ENCODE measurements at regions not wholly inside any gene's neighbourhood (a gene's known extent, or its start where the extent isn't known, plus 50 kb on each side); places are given as distances from the start of the nearest gene placed in this dataset.

- DNase-seq (ENCODE audit: low spot score in 2 of 2) (no peak), ATAC-seq (no peak)
- Mint-ChIP-seq H3K9me3 (no peaks in the 10 kb centered on the region), H3K36me3 (no peaks in the 10 kb centered on the region), H3K27ac (no peak overlapping the region)
Measured at GRCh38 chr5:104223885-104224773, 661.5 kb upstream of the NUDT12 start.

- peaks cover 5 to 7% of the 10 kb centered on the region in 2 donors for H3K9me3 Mint-ChIP-seq
- DNase-seq (ENCODE audit: low spot score in 2 of 2) = no peak
Measured at GRCh38 chr5:104218200-104218599, 655.6 kb upstream of the NUDT12 start.

GRCh38 chr5:104213216-104213615 lies 650.6 kb upstream of the NUDT12 start:
- no peaks in the 10 kb centered on the region for H3K36me3 Mint-ChIP-seq
- peaks cover 9 to 14% of the 10 kb centered on the region in 2 donors for H3K9me3 Mint-ChIP-seq
- no peak overlapping the region for H3K27ac Mint-ChIP-seq

More at GRCh38 chr5:104218200-104218599, 655.6 kb upstream of the NUDT12 start:
- no peak for ATAC-seq
- Mint-ChIP-seq H3K27ac (no peak overlapping the region), H3K36me3 (no peaks in the 10 kb centered on the region)

DNA sequence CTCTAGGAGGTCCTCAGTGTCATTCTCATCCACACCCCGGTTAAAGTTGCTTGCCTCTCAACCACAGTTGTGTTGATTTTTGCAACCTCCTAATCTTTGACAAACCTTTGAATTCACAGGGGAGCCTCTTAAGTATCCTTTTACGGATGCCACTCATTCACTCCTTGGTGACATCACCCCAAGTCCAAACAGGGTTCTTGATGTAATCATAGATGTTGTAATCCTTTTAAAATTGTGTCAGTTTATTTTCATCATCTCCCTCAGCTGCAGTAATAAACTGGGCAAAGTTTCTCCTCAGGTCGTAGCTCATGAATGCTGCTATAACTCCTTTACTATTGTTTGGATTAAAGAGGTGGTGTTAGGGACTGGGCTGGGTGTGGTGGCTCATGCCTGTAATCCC lies 637.2 kb upstream of the NUDT12 start:
- DNase-seq (ENCODE audit: low spot score in 2 of 2) (no peak), ATAC-seq (no peak)
- Mint-ChIP-seq H3K27ac (no peak overlapping the region), H3K9me3 (peaks cover 0 to 10% of the 10 kb centered on the region in 2 donors), H3K36me3 (no peaks in the 10 kb centered on the region)

More at GRCh38 chr5:104213216-104213615, 650.6 kb upstream of the NUDT12 start:
- ATAC-seq (no peak), DNase-seq (ENCODE audit: low spot score in 2 of 2) (no peak)

DNA sequence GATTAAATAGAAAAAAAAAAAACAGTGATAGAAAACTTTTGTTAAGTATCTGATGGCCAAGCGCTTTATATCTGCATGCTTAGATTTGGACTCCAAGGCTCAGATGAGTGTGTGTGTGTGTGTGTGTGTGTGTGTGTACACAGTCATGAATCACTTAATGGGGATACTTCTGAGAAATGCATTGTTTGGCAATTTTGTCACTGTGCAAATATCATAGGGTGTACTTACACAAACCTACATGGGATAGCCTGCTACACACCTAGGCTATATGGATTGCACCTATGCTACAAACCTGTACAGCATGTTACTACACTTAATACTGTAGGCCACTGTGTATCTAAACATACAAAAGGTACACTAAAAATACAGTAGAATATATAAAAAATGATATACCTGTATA lies 635.6 kb upstream of the NUDT12 start:
- Mint-ChIP-seq H3K27ac (no peak overlapping the region), H3K36me3 (no peaks in the 10 kb centered on the region), H3K9me3 (peaks cover 0 to 10% of the 10 kb centered on the region in 2 donors)
- DNase-seq (ENCODE audit: low spot score in 2 of 2) = no peak
- no peak for ATAC-seq

- Mint-ChIP-seq H3K9me3 (peaks cover 8 to 17% of the 10 kb centered on the region in 2 donors), H3K27ac (no peak overlapping the region), H3K36me3 (peaks cover 0 to 6% of the 10 kb centered on the region in 2 donors)
- ATAC-seq (no peak), DNase-seq (ENCODE audit: low spot score in 2 of 2) (no peak)
Measured at GRCh38 chr5:104189909-104190308, 627.3 kb upstream of the NUDT12 start.

DNA sequence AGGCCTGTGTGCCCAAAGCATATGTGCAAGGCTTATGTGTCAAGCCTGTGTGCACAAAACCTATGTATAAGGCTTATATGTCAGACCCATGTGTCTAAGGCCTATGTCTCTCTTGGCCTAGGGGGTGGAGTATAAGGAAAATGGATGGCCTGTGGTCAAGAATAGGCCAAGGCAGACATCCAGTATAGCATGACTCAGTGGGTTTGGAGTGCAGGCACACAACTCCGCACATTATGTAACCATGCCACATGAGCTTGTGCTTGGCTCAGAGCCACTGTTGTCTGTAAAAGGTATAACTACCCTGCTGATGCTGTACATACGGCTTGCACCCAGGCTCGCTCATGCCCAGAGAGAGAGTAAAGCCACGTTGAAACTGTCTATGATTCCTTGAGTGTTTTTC lies 626.4 kb upstream of the NUDT12 start:
- Mint-ChIP-seq H3K9me3 (peaks cover 8 to 17% of the 10 kb centered on the region in 2 donors), H3K36me3 (peaks cover 0 to 6% of the 10 kb centered on the region in 2 donors), H3K27ac (no peak overlapping the region)
- no peak for ATAC-seq
- DNase-seq (ENCODE audit: low spot score in 2 of 2) = no peak

DNA sequence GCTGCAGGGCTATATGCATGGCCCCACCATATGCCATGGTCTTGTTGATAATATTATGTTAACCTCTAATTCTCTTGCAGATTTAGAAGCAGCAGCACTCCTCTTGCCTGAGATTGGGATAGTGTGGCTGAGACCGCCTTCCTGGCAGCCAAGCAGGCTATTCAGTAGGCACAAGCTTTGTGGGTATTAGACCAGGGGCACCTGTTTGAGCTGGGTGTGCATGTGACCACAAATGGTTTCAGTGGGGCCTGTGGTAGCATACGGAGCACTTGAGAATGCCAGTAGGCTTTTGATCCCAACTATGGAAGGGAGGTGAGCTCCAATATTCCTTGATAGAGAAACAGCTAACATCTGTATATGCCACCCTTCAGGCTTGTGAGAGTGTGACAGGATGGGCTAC lies 625.1 kb upstream of the NUDT12 start:
- Mint-ChIP-seq H3K36me3 (peaks cover 0 to 6% of the 10 kb centered on the region in 2 donors), H3K27ac (no peak overlapping the region), H3K9me3 (peaks cover 12 to 17% of the 10 kb centered on the region in 2 donors)
- DNase-seq (ENCODE audit: low spot score in 2 of 2) (no peak), ATAC-seq (no peak)

DNA sequence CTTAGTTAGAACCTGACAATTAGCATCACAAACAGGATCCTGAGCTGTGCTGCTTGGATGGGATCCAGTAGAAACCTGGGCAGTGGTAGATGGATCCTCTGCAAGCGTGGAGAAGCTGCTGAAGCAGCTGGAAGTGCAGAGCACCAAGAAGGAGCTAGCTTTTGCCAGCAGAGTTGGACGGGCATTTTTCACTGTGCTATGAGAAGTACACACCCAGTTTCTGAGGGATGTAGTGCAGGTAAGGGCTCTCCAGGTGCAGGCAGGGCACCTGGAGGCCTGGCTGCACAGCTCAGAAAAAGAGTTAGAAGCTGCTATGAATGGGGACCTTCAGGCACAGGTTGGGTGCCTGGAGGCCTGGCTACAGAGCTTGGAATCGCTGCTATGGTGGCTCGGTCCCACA lies 623.9 kb upstream of the NUDT12 start:
- ATAC-seq = no peak
- Mint-ChIP-seq H3K36me3 (peaks cover 0 to 6% of the 10 kb centered on the region in 2 donors), H3K9me3 (peaks cover 13 to 15% of the 10 kb centered on the region in 2 donors), H3K27ac (no peak overlapping the region)
- no peak for DNase-seq (ENCODE audit: low spot score in 2 of 2)

- DNase-seq (ENCODE audit: low spot score in 2 of 2) (no peak), ATAC-seq (no peak)
- Mint-ChIP-seq H3K9me3 (peaks cover 17% of the 10 kb centered on the region in 2 donors), H3K27ac (no peak overlapping the region), H3K36me3 (peaks cover 0 to 6% of the 10 kb centered on the region in 2 donors)
Measured at GRCh38 chr5:104186100-104186499, 623.5 kb upstream of the NUDT12 start.

DNA sequence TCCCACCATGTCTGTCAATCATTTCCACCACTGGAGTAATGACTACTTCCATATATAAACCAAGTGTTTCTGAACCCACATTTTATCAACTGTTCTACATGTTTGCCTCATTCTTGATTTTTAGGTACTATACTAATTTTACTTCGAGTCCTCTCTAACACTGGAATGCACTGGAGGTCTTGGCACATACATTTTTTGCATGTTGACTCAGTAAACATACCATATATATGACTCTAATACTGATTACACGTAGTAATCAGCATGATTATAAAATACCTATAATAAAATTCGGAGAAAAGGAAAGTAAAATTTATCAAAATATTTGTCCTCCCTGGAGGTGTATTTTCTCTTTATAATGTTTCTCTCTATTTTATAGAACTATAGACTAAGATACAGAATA lies 621.7 kb upstream of the NUDT12 start:
- Mint-ChIP-seq H3K27ac (no peak overlapping the region), H3K9me3 (peaks cover 28 to 29% of the 10 kb centered on the region in 2 donors), H3K36me3 (peaks cover 13% of the 10 kb centered on the region in 2 donors)
- DNase-seq (ENCODE audit: low spot score in 2 of 2) (no peak), ATAC-seq (no peak)

- DNase-seq (ENCODE audit: low spot score in 2 of 2) (peak in 1 of 2 donors; percentile 6), ATAC-seq (peak in 1 of 2 donors; percentile 73)
- Mint-ChIP-seq H3K27ac (no peak overlapping the region), H3K9me3 (peaks cover 18 to 21% of the 10 kb centered on the region in 2 donors), H3K36me3 (peaks cover 7 to 17% of the 10 kb centered on the region in 2 donors)
Measured at GRCh38 chr5:104178829-104179456, 616.4 kb upstream of the NUDT12 start.

DNA sequence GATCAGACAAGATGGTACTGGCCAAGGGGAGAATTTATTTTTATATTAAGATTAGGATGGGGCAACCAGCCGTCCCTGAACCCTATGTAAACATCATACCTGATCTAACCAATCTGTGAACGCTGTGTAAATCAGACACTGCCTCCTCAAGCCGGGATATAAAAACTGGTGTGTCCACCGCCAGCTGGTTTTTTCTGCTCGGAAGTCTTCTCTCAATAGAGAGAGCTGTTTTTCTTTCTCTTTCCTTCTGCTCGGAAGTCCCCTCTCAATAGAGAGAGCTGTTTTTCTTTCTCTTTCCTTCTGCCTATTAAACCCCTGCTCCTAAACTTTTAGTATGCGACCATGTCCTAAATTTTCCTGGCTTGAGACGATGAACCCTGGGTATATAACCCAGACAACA lies 615.5 kb upstream of the NUDT12 start:
- Mint-ChIP-seq H3K9me3 (peaks cover 18 to 19% of the 10 kb centered on the region in 2 donors), H3K27ac (no peak overlapping the region), H3K36me3 (peaks cover 7 to 17% of the 10 kb centered on the region in 2 donors)
- ATAC-seq (no peak), DNase-seq (ENCODE audit: low spot score in 2 of 2) (no peak)

- ATAC-seq (no peak), DNase-seq (ENCODE audit: low spot score in 2 of 2) (no peak)
- Mint-ChIP-seq H3K36me3 (peaks cover 7 to 17% of the 10 kb centered on the region in 2 donors), H3K27ac (no peak overlapping the region), H3K9me3 (peaks cover 17 to 23% of the 10 kb centered on the region in 2 donors)
Measured at GRCh38 chr5:104177651-104178050, 615.1 kb upstream of the NUDT12 start.

DNA sequence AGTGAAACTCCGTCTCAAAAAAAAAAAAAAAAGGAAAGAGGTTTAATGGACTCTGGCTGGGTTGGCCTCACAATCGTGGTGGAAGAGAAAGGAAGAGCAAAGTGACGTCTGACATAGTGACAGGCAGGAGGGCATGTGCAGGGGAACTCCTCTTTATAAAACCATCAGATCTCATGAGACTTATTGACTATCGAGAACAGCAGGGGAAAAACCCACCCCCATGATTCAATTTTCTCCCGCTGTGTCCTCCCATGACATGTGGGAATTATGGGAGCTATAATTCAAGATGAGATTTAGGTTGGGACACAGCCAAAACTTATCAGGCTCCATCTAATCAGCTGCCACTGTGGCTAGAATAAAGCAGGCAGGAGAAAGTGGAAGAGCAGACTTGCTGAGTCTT lies 610.4 kb upstream of the NUDT12 start:
- H3K36me3 Mint-ChIP-seq = no peaks in the 10 kb centered on the region
- DNase-seq (ENCODE audit: low spot score in 2 of 2) (no peak), ATAC-seq (no peak)
- peaks cover 0 to 4% of the 10 kb centered on the region in 2 donors for H3K9me3 Mint-ChIP-seq
- no peak overlapping the region for H3K27ac Mint-ChIP-seq

DNA sequence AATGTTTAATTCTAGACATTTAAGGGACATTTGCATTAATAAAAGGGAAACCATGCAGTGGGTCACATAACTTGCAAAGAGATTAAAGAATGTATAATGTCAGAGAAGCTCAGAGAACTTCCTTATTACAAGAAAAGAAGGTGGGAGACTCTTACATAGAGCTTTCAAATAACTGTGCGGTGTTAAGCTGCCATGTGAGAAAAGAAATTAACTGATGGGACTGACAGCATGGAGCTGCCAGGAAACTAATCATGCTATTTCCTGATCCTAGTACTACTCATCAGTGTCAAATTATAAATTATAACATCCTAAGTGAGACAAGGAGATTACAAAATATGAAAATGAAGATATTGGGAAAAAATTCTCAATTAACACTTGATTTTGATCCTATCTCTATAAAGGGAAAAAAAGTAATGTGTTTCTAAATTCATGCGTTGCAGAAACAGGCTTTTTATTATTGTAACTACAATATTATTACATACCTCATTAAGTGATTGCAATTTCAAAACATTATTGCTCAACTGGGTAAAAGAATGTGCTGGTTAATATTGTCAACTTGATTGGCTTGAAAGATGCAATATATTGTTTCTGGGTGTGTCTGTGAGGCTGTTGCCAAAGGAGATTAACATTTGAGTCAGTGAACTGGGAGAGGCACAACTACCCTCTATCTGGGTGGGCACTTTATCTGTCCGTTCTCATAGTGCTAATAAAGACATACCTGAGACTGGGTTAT lies 609.5 kb upstream of the NUDT12 start:
- DNase-seq (ENCODE audit: low spot score in 2 of 2) (no peak), ATAC-seq (no peak)
- no peaks in the 10 kb centered on the region for H3K36me3 Mint-ChIP-seq
- no peak overlapping the region for H3K27ac Mint-ChIP-seq
- peaks cover 0 to 4% of the 10 kb centered on the region in 2 donors for H3K9me3 Mint-ChIP-seq

GRCh38 chr5:104170926-104171325 lies 608.3 kb upstream of the NUDT12 start:
- H3K36me3 Mint-ChIP-seq = no peaks in the 10 kb centered on the region
- DNase-seq (ENCODE audit: low spot score in 2 of 2) (no peak), ATAC-seq (no peak)
- H3K27ac Mint-ChIP-seq = no peak overlapping the region
- peaks cover 0 to 4% of the 10 kb centered on the region in 2 donors for H3K9me3 Mint-ChIP-seq

All from activated naive CD4-positive, alpha-beta T cell treated with anti-CD3 and anti-CD28 coated beads, Interleukin-2, amount 50 U/mL, for 72 hours (primary cell).